Left renal cortex interstitium (tissue), 4 donors: ENCODE measurements at regions not wholly inside any gene's neighbourhood (a gene's known extent, or its start where the extent isn't known, plus 50 kb on each side); places are given as distances from the start of the nearest gene placed in this dataset.

Source experiments
- DNase-seq, 4 donors: peaks; one replicate each; pipeline ENCODE4 v3.0.0-alpha.2; 2013; ENCODE audit warnings: low read depth in 4 of 4, low spot score in 2 of 4, missing footprints in 1 of 4

GRCh38 chr2:212945526-212945925 lies 205.9 kb downstream of the IKZF2 start:
- DNase-seq, result no peak

GRCh38 chr2:212943351-212943750 lies 208.1 kb downstream of the IKZF2 start:
- DNase-seq, result no peak

DNA sequence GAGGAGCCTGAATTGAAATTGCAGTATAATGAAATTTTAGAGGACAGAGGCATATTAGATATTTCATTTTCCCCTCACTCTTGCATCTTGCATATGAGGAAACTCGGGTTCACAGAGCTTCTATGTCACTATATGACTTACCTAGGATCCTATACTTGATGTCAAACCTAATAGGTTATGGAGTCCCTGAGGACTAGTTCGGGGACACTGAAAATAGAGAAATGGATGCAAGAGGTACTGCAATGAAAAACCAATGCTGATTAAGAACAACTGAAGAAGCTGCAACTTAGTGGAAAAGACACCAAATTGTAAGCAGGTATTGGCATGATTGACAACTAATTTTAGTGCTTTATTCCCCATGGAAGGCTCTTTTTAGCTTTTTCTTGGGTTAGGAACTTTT lies 210.1 kb downstream of the IKZF2 start:
- no peak for DNase-seq

DNA sequence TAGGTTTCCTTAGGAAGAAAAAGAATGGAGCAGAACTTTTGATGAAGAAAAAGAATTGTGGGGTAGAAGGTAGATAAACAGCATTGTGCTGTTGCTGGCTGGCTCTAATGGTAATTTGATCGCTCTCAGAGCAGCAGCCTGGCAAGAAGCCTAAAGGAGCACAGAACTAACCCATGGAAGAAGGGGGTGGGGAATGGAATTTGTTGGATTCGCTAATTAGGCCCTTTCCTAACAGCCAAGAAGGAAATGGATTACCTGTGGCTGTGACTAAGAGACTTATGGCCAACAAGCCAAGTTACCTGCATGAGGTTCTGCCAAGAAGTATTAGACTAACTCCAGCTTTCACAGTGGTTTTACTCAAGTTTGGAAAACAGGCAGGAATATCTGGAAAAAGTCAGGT lies 210.6 kb downstream of the IKZF2 start:
- peak; percentile 36 to 63 (median 46) for DNase-seq

DNA sequence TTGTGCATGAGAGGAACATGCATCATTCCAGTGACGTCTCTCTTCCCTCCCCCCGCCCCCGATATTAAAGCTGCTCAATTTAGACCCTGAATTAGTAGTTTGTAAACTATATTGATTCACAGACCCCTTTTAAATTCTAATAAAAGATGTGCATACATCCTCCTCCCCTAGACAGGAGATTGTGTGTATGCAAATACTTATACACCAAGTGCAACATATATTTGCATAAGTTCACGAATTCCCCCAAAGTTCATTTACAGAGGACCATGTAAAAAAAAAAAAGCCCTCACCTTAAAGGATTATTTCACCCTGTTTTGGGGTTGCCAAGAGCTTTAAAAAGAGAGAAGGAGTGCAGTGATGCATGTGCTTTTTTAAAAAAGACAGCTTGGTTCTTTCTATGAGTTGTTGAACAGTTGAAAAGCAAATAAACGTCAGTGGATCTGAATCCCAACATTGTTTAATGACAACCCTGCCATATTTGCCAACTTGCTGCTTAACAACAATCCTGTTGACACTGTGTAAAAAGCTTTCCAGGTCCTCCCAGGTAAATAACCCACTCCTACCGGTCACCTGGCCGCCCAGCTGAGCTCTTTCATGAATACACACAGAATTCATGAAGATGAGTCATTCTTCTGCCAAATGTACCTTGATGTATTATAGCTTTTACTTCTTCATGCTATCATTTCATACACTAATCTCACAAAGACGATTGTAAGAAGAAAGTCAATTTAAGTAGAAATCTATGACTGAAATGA lies 211.5 kb downstream of the IKZF2 start:
- DNase-seq, result no peak

GRCh38 chr2:212938144-212938793 lies 213.1 kb downstream of the IKZF2 start:
- DNase-seq, result no peak

DNA sequence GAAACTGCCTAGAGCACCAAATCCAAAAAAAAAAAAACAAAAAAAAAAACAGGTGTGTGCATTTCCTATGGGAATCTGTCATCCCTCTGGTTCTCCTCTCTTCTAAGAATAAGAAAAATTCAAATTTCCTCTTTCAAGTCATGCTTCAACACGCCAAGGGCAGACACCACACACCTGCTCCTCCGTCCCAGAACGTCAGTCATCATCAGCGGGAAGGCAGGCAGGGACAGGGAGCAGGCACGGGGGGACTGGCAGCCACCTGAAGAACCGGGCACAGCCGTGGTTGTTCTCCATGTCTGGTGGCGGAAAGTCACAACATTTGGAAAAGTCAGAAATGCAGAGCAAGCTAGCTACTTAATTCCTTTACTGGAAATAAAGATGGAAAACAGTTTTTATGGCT lies 214.8 kb downstream of the IKZF2 start:
- no peak for DNase-seq

DNA sequence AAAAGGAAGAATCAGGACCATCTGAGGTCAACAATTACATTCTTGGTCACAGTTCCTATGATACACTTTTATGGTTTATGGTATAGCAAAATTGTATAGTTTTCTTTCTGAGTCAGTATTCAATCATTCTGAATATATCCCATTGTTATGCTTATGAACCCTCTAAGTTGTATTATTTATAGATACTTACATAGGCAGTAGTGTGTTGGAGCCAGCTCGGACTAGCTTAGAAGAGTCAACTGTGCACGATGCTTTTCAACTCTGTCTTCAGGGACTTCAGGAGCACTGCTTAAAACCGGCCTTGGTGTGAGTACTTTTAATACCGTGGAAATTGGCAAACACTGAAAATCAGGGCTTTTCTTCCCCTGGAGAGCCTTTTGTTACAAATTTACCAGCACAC lies 215.7 kb downstream of the IKZF2 start:
- DNase-seq, result no peak

DNA sequence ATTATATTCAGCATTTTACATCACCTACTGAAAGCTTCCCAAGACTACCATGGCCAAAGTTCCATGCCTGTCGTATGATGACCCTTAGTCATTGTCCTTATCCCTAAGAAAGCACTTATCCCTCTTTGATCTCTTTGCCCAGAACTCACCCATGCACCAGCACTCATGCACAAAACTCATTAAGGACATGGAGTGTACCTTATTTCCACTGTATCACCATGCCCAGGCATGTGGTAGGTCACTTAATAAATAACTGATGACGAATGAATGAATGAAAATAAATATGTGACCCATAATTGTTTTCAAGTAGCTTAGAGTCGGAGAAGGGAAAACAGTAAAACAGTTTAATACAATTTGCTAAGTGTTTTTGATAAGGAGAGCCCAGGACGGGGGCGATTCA lies 220.1 kb downstream of the IKZF2 start:
- DNase-seq, result no peak

DNA sequence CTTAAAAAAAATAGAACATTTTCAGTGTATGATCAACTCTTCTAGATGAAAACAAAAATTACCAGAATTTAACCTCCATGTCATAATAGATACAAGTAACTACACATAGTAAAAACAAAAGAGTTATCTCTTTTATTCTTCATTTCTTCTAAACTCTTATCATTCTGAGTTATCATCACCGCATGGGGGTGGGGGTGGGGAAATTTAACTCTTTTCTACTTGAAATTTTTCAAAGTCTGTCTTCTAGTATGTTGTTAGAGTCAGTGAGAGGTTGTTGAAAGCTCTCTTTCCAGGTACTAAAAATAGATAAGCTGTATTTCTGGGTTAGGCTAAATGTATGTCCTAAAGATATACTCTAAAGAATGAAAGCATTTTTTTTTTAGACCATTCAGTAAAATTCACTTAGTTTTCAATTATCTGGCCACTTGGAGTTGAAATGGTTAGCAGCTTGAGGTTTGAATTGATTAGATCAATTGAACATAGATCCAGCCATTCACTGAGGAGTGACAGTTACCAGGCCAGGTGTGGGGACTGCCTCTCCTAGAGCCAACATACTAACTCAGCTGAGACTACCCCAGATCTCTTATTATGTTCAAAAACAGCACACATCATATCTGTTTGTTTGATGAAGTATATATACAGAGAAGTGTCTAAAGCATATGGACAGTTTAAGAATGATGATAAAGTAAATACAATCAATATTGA lies 220.7 kb downstream of the IKZF2 start:
- no peak for DNase-seq

DNA sequence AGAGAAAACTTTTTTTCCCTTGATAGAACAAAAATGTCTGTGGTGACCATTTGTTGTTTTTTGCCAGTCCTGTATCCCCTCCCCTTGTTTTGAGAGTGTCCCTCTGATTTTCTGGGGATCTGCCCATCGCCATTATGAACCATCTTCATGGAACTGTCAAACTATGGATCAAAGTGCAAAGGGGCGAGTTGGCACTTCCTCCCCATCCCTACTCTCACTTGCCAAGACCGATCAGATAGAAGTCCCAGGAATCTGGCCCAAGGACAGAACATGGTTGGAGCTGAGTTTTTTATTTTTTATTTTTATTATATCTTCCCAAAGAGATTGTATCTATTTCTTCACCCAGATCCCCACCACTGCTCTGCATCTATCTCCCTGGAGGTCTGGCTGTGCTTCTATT lies 221.4 kb downstream of the IKZF2 start:
- DNase-seq, result no peak

GRCh38 chr2:212929116-212929515 lies 222.3 kb downstream of the IKZF2 start:
- no peak for DNase-seq

DNA sequence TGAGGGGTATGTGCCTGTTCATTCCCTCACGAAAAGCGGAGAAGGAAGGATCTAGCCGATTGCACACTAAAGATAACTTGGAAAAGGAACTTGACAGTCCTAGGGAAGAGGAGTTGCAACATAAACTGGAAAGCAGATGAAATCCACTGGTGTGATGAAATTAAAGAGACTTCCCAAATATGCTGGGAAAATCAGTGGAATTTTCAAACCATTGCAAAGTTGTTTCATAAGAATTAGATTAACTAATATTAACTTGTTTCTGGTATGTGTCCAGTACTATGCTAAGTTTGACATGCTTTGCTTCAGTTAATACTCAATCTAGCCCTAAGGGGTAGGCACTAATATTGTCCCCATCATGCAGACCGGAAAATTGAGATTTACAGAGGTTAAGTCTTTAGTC lies 222.7 kb downstream of the IKZF2 start:
- no peak for DNase-seq

- no peak for DNase-seq
Observed at GRCh38 chr2:212926940-212927339, 224.5 kb downstream of the IKZF2 start.

DNA sequence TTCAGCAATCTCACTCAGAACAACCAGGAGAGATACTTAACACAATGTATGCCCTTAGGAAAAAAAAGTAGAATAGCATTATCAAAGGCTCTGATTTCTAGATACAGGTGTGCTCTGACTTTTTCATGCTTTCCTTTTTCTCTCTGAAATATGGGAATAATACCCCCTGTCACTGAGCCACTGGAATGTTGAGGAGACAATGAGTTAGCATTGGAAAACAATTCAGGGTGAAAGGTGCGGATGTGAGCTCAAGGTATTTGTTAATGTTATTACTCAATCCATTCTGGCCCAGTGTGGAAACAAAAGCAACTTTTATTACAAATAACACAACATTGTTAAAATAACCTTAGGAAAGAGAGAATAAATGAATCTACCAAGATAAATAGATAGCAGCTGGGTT lies 228.0 kb downstream of the IKZF2 start:
- no peak for DNase-seq

DNA sequence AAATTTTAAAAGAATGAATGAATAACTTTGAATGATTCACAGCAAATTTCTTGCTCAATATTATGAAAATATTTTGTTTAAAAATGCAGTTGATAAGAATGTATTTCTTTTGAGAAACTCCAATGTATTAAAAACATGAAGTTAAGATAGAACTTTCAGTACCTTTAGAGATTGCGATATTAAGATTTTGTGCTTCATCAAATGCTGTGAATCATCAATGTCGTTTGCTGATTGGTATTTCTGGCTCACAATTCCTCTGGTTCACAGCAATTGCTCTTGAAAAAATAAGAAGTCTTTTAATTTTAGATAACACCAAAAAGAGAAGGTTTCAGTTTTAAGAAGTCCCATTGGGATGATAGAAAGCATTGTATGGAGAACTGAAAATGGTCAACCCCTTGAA lies 228.7 kb downstream of the IKZF2 start:
- no peak for DNase-seq

DNA sequence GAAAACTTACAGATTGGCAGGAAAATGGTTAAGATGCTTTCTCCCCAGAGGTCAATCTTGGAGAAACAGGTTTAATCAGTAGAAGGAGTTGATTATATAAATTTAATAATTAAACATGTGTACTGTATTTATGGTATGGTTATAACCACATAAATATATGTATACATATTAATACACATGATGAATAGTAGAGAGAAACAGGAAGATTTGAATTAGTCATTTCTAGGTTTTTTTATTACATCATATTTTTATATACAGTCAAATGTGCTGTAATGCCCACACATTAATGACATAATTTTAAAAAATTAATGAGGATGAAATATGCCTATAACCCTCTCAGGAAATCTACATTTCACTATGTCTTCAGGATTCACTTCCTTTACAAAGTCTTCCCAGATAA lies 229.7 kb downstream of the IKZF2 start:
- DNase-seq, result no peak

DNA sequence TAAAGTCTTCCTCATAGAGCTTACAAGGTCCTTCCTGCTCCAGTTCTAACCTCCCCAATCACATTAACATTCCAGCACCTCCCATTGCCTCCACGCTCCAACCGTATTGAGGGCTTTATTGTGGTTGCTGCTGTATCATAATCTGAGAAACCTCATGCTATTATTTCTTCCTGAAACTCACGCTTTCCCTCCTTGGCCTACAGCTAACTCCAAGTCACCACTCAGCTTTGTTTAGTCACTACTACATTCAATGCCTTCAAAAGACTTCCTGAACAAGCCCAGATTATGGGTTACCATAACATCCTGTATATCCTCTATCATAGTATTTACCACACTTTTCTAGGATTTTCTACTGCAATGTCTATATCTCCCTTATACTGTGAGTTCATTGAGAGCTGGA lies 230.4 kb downstream of the IKZF2 start:
- DNase-seq, result no peak

- DNase-seq, result no peak
Observed at GRCh38 chr2:212919238-212919637, 232.2 kb downstream of the IKZF2 start.

GRCh38 chr2:212918336-212918735 lies 233.1 kb downstream of the IKZF2 start:
- DNase-seq, result no peak

DNA sequence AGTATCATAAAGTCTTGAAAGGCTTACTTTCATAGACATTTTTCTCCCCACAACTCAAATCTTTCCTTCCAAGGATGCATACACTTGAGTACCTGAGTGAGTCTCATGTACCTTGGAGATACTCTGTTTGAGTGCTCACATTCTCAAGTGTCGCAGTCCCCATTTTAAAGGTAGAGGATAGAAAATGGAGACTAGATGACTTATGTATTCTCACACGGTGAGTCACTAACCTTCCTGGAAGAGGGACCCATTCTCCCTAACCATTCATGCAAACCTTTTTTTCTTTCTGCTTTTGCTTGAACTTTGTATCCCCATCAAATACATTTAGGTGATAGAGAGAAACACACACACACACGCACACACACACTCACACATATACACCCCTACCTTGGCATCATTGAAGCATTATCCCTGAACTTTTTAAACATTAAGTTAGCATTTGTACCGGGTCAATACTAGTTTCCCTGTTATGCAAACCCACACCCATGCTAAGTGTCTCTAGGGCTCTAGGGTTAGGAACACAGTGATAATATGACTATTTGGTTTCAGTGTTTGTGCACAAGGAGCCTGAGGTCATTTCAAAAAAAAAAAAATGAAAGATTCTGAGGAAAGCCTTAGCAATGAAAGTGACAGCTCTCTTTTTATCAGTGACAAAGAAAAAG lies 236.2 kb downstream of the IKZF2 start:
- no peak for DNase-seq
